Neural cell (in vitro differentiated cells): ENCODE measurements at regions not wholly inside any gene's neighbourhood (a gene's known extent, or its start where the extent isn't known, plus 50 kb on each side); places are given as distances from the start of the nearest gene placed in this dataset.

ENCODE experiments used
- H2AFZ ChIP-seq: fragments of 200-600, 300-800 bp; sonication (generic), shearing (Covaris generic); 2 replicates; pipeline ENCODE4 v1.6.0; 2014; ENCODE audit warnings: low read depth, mild to moderate bottlenecking, antibody characterized with exemption, low read length, moderate library complexity
- H3F3A ChIP-seq: fragments of 200-600 bp; shearing (Covaris generic); 2 replicates; pipeline ENCODE4 v1.6.1; 2016; ENCODE audit warnings: mild to moderate bottlenecking, moderate library complexity, mixed read lengths, antibody characterized with exemption, low read length; ENCODE audit not compliant: insufficient read depth, poor library complexity, severe bottlenecking
- H3K27ac ChIP-seq: fragments of 200-600, 300-800 bp; sonication (generic), shearing (Covaris generic); 2 replicates; pipeline ENCODE4 v1.5.1; 2014; ENCODE audit warnings: mild to moderate bottlenecking, low read length, moderate library complexity
- H3K27me3 ChIP-seq: fragments of 300-800, 200-600 bp; sonication (generic), shearing (Covaris generic); 2 replicates; pipeline ENCODE4 v1.6.0; 2014; ENCODE audit warnings: mild to moderate bottlenecking, low read depth, low read length, moderate library complexity; ENCODE audit not compliant: insufficient read depth
- H3K36me3 ChIP-seq: fragments of 300-800, 200-600 bp; sonication (generic), shearing (Covaris generic); 2 replicates; pipeline ENCODE4 v1.5.1; 2014; ENCODE audit warnings: mild to moderate bottlenecking, antibody characterized with exemption, low read length, moderate library complexity; ENCODE audit not compliant: insufficient read depth
- H3K4me2 ChIP-seq: fragments of 300-800, 200-600 bp; sonication (generic), shearing (Covaris generic); 2 replicates; pipeline ENCODE4 v1.6.0; 2014; ENCODE audit warnings: mild to moderate bottlenecking, low read length
- H3K4me3 ChIP-seq: fragments of 300-800, 200-600 bp; sonication (generic), shearing (Covaris generic); 2 replicates; pipeline ENCODE4 v1.5.1; 2014; ENCODE audit warnings: mild to moderate bottlenecking, low read length, moderate library complexity
- H3K79me2 ChIP-seq: fragments of 200-600 bp; shearing (Covaris generic); replicated peaks from 2 replicates; pipeline ENCODE4 v1.6.0; 2014; ENCODE audit warnings: mild to moderate bottlenecking, low read length, moderate library complexity; ENCODE audit not compliant: insufficient read depth
- H3K9ac ChIP-seq: fragments of 300-800, 200-600 bp; sonication (generic), shearing (Covaris generic); 2 replicates; pipeline ENCODE4 v1.6.1; 2016; ENCODE audit warnings: mild to moderate bottlenecking, low read length, mixed read lengths
- H3K9me2 ChIP-seq: fragments of 200-600 bp; shearing (Covaris generic); 2 replicates; pipeline ENCODE4 v1.6.1; 2016; ENCODE audit warnings: mild to moderate bottlenecking, low read length, mixed read lengths; ENCODE audit not compliant: insufficient read depth
- H3K9me3 ChIP-seq: fragments of 200-600, 300-800 bp; sonication (generic), shearing (Covaris generic); 2 replicates; pipeline ENCODE4 v1.6.1; 2016; ENCODE audit warnings: mild to moderate bottlenecking, mixed run types, low read length, moderate library complexity, mixed read lengths
- H4K20me1 ChIP-seq: fragments of 200-600 bp; shearing (Covaris generic); 2 replicates; pipeline ENCODE4 v1.6.1; 2016; ENCODE audit warnings: mild to moderate bottlenecking, mixed run types; ENCODE audit not compliant: insufficient read depth
- EP300 ChIP-seq: fragments of 450-650 bp; conservative IDR thresholded peaks from 2 replicates; pipeline ENCODE4 v1.6.1; 2014; ENCODE audit warnings: antibody characterized with exemption, mild to moderate bottlenecking, moderate library complexity; ENCODE audit not compliant: poor library complexity, severe bottlenecking
- EZH2 ChIP-seq: fragments of 200-600, 300-800 bp; shearing (Covaris generic), sonication (generic); IDR thresholded peaks from 2 replicates; pipeline ENCODE4 v1.6.1; 2014; ENCODE audit warnings: antibody characterized with exemption, low read length, borderline replicate concordance, mild to moderate bottlenecking; ENCODE audit not compliant: insufficient read depth, poor library complexity, severe bottlenecking
- MXI1 ChIP-seq: fragments of 450-650 bp; conservative IDR thresholded peaks from 2 replicates; pipeline ENCODE4 v1.6.1; 2014; ENCODE audit warnings: antibody characterized with exemption, mild to moderate bottlenecking; ENCODE audit not compliant: poor library complexity, severe bottlenecking
- POLR2AphosphoS5 ChIP-seq: IDR thresholded peaks from 2 replicates; pipeline ENCODE4 v1.6.1; 2012
- RAD21 ChIP-seq: fragments of 450-650 bp; conservative IDR thresholded peaks from 2 replicates; pipeline ENCODE4 v1.6.1; 2014; ENCODE audit warnings: antibody characterized with exemption, mild to moderate bottlenecking, moderate library complexity
- SMC3 ChIP-seq: fragments of 450-650 bp; conservative IDR thresholded peaks from 2 replicates; pipeline ENCODE4 v1.6.1; 2014; ENCODE audit warnings: antibody characterized with exemption, mild to moderate bottlenecking, moderate library complexity; ENCODE audit not compliant: poor library complexity
- TAF1 ChIP-seq: IDR thresholded peaks from 2 replicates; pipeline ENCODE4 v1.6.1; 2012; ENCODE audit warnings: low read depth
- TF ChIP-seq, protein P1 (sequence below): IDR thresholded peaks from 2 replicates; pipeline ENCODE4 v1.6.1; 2012; ENCODE audit warnings: borderline replicate concordance
- TF ChIP-seq, protein P2 (sequence below): fragments of 450-650 bp; IDR thresholded peaks from 2 replicates; pipeline ENCODE4 v1.5.1; 2014; ENCODE audit warnings: antibody characterized with exemption, mild to moderate bottlenecking, moderate library complexity; ENCODE audit not compliant: poor library complexity, severe bottlenecking

DNA sequence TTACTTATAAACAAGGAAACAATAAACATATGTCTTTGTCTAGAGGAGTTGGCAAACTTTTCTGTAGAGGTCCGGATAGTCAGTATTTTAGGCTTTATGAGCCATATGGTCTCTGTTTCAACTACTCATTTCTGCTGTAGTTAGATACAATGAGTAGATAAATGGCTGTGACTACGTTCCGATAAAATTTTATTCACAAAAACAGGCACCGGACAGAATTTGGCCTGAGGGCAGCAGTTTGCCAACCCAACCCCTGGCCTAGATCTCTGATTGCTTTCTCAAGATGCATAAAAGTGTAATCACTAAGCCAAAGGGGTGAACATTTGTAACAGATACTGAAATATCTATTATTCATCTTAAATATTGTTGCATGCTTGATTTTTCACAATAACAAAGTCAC, 123.1 kb upstream of the ESRRG start:
- Histone ChIP-seq H3K4me2 (no peak overlapping the region), H3K9me2 (no peaks in the 10 kb centered on the region), H3F3A (no peaks in the 10 kb centered on the region), H3K9me3 (no peaks in the 10 kb centered on the region), H3K36me3 (no peaks in the 10 kb centered on the region), H3K79me2 (no peaks in the 10 kb centered on the region), H4K20me1 (no peaks in the 10 kb centered on the region), H3K4me3 (no peak overlapping the region), H2AFZ (no peak overlapping the region), H3K27me3 (no peaks in the 10 kb centered on the region), H3K27ac (no peak overlapping the region), H3K9ac (no peak overlapping the region)
- TF ChIP-seq, protein P1, sequence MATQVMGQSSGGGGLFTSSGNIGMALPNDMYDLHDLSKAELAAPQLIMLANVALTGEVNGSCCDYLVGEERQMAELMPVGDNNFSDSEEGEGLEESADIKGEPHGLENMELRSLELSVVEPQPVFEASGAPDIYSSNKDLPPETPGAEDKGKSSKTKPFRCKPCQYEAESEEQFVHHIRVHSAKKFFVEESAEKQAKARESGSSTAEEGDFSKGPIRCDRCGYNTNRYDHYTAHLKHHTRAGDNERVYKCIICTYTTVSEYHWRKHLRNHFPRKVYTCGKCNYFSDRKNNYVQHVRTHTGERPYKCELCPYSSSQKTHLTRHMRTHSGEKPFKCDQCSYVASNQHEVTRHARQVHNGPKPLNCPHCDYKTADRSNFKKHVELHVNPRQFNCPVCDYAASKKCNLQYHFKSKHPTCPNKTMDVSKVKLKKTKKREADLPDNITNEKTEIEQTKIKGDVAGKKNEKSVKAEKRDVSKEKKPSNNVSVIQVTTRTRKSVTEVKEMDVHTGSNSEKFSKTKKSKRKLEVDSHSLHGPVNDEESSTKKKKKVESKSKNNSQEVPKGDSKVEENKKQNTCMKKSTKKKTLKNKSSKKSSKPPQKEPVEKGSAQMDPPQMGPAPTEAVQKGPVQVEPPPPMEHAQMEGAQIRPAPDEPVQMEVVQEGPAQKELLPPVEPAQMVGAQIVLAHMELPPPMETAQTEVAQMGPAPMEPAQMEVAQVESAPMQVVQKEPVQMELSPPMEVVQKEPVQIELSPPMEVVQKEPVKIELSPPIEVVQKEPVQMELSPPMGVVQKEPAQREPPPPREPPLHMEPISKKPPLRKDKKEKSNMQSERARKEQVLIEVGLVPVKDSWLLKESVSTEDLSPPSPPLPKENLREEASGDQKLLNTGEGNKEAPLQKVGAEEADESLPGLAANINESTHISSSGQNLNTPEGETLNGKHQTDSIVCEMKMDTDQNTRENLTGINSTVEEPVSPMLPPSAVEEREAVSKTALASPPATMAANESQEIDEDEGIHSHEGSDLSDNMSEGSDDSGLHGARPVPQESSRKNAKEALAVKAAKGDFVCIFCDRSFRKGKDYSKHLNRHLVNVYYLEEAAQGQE: no peak
- TF ChIP-seq, protein P2, sequence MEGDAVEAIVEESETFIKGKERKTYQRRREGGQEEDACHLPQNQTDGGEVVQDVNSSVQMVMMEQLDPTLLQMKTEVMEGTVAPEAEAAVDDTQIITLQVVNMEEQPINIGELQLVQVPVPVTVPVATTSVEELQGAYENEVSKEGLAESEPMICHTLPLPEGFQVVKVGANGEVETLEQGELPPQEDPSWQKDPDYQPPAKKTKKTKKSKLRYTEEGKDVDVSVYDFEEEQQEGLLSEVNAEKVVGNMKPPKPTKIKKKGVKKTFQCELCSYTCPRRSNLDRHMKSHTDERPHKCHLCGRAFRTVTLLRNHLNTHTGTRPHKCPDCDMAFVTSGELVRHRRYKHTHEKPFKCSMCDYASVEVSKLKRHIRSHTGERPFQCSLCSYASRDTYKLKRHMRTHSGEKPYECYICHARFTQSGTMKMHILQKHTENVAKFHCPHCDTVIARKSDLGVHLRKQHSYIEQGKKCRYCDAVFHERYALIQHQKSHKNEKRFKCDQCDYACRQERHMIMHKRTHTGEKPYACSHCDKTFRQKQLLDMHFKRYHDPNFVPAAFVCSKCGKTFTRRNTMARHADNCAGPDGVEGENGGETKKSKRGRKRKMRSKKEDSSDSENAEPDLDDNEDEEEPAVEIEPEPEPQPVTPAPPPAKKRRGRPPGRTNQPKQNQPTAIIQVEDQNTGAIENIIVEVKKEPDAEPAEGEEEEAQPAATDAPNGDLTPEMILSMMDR: no peak
- TF ChIP-seq TAF1 (no peak), SMC3 (no peak), MXI1 (no peak), POLR2AphosphoS5 (no peak), EP300 (no peak), EZH2 (no peak)

DNA sequence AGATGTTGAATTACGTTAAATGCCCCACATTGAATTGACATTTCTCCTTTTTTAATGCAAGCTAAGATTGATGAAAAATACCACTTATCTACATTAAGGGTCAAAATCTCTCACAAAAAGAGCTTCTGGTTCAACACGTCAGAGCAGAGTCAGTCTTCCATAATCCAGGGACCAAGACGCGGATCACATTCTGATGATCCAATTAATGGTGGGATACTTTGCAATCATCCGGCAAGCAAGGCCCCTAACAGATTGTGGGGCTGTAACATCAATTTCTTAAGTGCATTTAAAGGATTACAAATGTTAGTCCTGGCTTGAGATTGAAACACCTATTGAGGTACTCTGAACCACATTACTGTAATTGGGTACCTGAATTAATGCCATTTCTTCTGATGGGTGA, 120.2 kb upstream of the ESRRG start:
- Histone ChIP-seq H3K27ac (no peak overlapping the region), H3K36me3 (no peaks in the 10 kb centered on the region), H3K9me2 (no peaks in the 10 kb centered on the region), H3K9me3 (no peaks in the 10 kb centered on the region), H3K9ac (no peak overlapping the region), H3K79me2 (no peaks in the 10 kb centered on the region), H3F3A (no peaks in the 10 kb centered on the region), H3K4me2 (no peak overlapping the region), H4K20me1 (no peaks in the 10 kb centered on the region), H3K4me3 (no peak overlapping the region), H2AFZ (no peak overlapping the region), H3K27me3 (no peaks in the 10 kb centered on the region)
- TF ChIP-seq MXI1: no peak
- TF ChIP-seq POLR2AphosphoS5: no peak
- TF ChIP-seq, protein P2: no peak
- TF ChIP-seq EP300: no peak
- TF ChIP-seq SMC3: no peak
- TF ChIP-seq, protein P1: no peak
- no peak for TF ChIP-seq RAD21
- TF ChIP-seq EZH2: no peak
- TF ChIP-seq TAF1: no peak
